Lung (tissue), 11 donors: ENCODE measurements at regions not wholly inside any gene's neighbourhood (a gene's known extent, or its start where the extent isn't known, plus 50 kb on each side); places are given as distances from the start of the nearest gene placed in this dataset.
A peak's percentile ranks its signal among the peaks of the same experiment; 100 is the strongest.

Experiments
- ATAC-seq: fragments of 200-7000 bp; cut with Tn5 transposase; one replicate; pipeline ENCODE4 v1.9.1; 2020; ENCODE audit warnings: moderate number of reproducible peaks; ENCODE audit not compliant: insufficient read depth, low FRiP score
- DNase-seq, 3 donors: peaks; one replicate each; pipeline ENCODE4 v3.0.0-alpha.2; 2013 to 2017
- H3K27ac ChIP-seq, 2 donors: one replicate each; pipeline ENCODE4 v1.5.1; 2013; ENCODE audit warnings: mild to moderate bottlenecking in 2 of 2, moderate library complexity in 2 of 2, control low read depth in 1 of 2, inconsistent platforms in 1 of 2, low read depth in 1 of 2, low read length in 1 of 2
- H3K27me3 ChIP-seq, 3 donors: one replicate each; pipeline ENCODE4 v1.5.1; 2013; ENCODE audit warnings: low read length in 2 of 3; ENCODE audit not compliant: control insufficient read depth in 3 of 3, insufficient read depth in 3 of 3
- H3K36me3 ChIP-seq, 4 donors: one replicate each; pipeline ENCODE4 v1.5.1; 2013; ENCODE audit warnings: low read length in 4 of 4, mild to moderate bottlenecking in 1 of 4, moderate library complexity in 1 of 4; ENCODE audit not compliant: control insufficient read depth in 4 of 4, insufficient read depth in 4 of 4
- H3K4me1 ChIP-seq, 5 donors: one replicate each; pipeline ENCODE4 v1.5.1; 2013; ENCODE audit warnings: low read length in 5 of 5, mild to moderate bottlenecking in 2 of 5, moderate library complexity in 1 of 5; ENCODE audit not compliant: control insufficient read depth in 5 of 5, insufficient read depth in 5 of 5
- H3K4me3 ChIP-seq: one replicate; pipeline ENCODE4 v1.5.1; 2013; ENCODE audit warnings: mild to moderate bottlenecking, control low read depth, moderate library complexity
- H3K9ac ChIP-seq, 2 donors: one replicate each; pipeline ENCODE4 v1.5.1; 2013; ENCODE audit warnings: low read length in 2 of 2, control low read depth in 1 of 2; ENCODE audit not compliant: insufficient read depth in 1 of 2
- H3K9me3 ChIP-seq, 4 donors: one replicate each; pipeline ENCODE4 v1.5.1; 2013; ENCODE audit warnings: low read length in 3 of 4, mild to moderate bottlenecking in 1 of 4, moderate library complexity in 1 of 4; ENCODE audit not compliant: control insufficient read depth in 4 of 4, insufficient read depth in 3 of 4
- WGBS, 2 donors: extraction: QIAGEN DNeasy Blood & Tissue Kit; methylation state at CpG; one replicate each; pipeline ENCODE4 v1.1.7; 2013; 5-methylcytosine and 5-hydroxymethylcytosine counted together
- TF ChIP-seq, protein P1 (sequence below): IDR thresholded peaks from 2 replicates; pipeline ENCODE4 v1.5.1; 2012; ENCODE audit warnings: mild to moderate bottlenecking; ENCODE audit errors: control extremely low read depth, extremely low read depth
- donor health status: control.
- donor health status: control.
- donor health status: Bipolar disorder and iron deficiency.
- donor health status: healthy.
- donor health status: DM: yes; HTN: yes; CAD: no.

DNA sequence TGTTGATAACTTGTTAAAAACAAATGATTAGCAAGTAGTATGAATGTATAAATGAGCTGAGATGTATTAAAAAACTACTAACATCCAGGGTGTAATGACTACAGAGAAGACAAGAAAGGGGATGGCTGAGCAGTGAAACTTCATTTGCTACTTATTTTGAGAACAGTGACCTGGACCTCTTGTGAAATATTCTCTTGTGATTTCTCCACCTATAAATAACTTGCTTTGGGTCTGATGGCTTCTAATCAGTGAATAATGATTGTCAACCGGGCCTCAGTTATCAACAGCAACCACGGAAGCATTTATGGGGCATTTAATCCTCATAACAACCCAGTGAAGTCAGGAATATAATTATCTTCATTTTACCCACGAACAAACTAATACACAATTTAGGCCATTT lies 154.2 kb upstream of the HAND2 start:
- peak overlapping the region in 1 of 2 donors; percentile 87 for H3K27ac ChIP-seq
- peaks cover 0 to 10% (median 0%) of the 10 kb centered on the region in 5 donors for H3K4me1 ChIP-seq
- DNase-seq (no peak), ATAC-seq (no peak)
- H3K27me3 ChIP-seq = no peaks in the 10 kb centered on the region
- WGBS, 2 donors = 65 to 67% methylated on average over 3 of the region's 3 CpGs
- H3K36me3 ChIP-seq = no peaks in the 10 kb centered on the region
- no peak overlapping the region for H3K4me3 ChIP-seq
- TF ChIP-seq, protein P1, sequence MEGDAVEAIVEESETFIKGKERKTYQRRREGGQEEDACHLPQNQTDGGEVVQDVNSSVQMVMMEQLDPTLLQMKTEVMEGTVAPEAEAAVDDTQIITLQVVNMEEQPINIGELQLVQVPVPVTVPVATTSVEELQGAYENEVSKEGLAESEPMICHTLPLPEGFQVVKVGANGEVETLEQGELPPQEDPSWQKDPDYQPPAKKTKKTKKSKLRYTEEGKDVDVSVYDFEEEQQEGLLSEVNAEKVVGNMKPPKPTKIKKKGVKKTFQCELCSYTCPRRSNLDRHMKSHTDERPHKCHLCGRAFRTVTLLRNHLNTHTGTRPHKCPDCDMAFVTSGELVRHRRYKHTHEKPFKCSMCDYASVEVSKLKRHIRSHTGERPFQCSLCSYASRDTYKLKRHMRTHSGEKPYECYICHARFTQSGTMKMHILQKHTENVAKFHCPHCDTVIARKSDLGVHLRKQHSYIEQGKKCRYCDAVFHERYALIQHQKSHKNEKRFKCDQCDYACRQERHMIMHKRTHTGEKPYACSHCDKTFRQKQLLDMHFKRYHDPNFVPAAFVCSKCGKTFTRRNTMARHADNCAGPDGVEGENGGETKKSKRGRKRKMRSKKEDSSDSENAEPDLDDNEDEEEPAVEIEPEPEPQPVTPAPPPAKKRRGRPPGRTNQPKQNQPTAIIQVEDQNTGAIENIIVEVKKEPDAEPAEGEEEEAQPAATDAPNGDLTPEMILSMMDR = no peak
- no peaks in the 10 kb centered on the region for H3K9me3 ChIP-seq
- no peak overlapping the region for H3K9ac ChIP-seq

DNA sequence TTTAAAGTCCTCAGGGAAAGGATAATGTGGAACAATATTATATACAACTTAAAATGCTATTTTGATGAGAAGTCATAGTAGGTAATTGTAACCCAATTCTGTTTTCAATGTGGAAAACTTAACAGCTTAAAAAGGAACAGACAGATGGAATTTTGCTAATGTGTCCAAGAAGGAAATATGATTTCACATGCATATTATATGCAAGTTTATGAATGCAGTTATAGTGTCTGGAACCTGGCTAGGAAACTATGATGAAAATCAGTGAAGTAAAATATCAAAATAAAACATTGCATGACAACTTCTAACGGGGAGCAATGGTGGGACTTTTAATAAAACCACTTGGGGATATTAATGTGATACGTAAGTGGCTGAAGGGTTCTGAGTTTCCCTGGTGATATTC lies 152.6 kb upstream of the HAND2 start:
- Histone ChIP-seq H3K9me3 (no peaks in the 10 kb centered on the region), H3K9ac (no peak overlapping the region), H3K36me3 (no peaks in the 10 kb centered on the region), H3K27me3 (no peaks in the 10 kb centered on the region), H3K4me3 (no peak overlapping the region), H3K4me1 (peaks cover 0 to 10% (median 0%) of the 10 kb centered on the region in 5 donors), H3K27ac (peak overlapping the region in 1 of 2 donors; percentile 40)
- ATAC-seq (no peak), DNase-seq (no peak)
- 84 to 87% methylated on average over 2 of the region's 2 CpGs for WGBS, 2 donors
- TF ChIP-seq, protein P1 = no peak

DNA sequence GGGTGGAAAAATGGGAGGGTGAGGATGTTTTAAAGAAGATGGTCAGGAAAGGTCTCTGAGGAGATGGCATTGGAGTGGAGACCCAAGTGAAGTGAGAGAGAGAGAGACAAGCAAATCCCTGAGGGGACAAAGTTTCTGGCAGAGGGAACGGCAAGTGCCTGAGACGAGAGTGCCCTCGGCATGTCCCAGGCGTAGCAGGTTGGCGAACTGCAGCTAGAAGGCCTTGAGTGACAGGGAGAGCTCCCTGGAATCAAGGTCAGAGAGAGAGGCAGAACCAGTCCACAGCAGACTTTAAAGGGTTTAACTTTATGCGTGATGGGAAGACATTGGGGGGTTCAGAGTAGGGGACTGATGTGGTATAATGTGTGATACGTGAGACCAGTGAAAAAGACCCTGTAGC lies 150.2 kb upstream of the HAND2 start:
- no peaks in the 10 kb centered on the region for H3K9me3 ChIP-seq
- no peaks in the 10 kb centered on the region for H3K27me3 ChIP-seq
- H3K36me3 ChIP-seq = no peaks in the 10 kb centered on the region
- TF ChIP-seq, protein P1 = no peak
- no peak overlapping the region for H3K9ac ChIP-seq
- no peak overlapping the region for H3K4me3 ChIP-seq
- peaks cover 0 to 10% (median 0%) of the 10 kb centered on the region in 5 donors for H3K4me1 ChIP-seq
- ATAC-seq (no peak), DNase-seq (no peak)
- WGBS, 2 donors = 72 to 86% methylated on average over 7 of the region's 7 CpGs
- H3K27ac ChIP-seq = peak overlapping the region in 1 of 2 donors; percentile 58

DNA sequence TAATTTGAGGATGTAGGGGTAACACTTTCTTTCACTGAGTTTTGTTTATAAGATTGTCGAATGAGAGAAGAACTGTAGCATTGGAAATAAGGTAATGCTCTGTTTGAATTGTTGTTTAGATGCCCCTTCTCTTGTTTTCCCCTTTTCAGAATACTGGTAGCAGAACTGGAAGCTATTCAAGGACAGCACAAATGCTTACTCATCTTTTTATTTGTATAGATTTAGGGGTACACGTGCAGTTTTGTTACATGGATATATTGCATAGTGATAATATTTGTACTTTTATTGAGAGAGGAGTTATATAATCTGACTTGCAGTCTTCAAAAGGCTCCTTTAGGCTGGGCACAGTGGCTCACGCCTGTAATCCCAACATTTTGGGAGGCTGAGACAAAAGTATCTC lies 145.4 kb upstream of the HAND2 start:
- TF ChIP-seq, protein P1 = no peak
- DNase-seq = no peak
- Histone ChIP-seq H3K27ac (no peak overlapping the region), H3K4me3 (no peak overlapping the region), H3K36me3 (no peaks in the 10 kb centered on the region), H3K9ac (no peak overlapping the region), H3K9me3 (no peaks in the 10 kb centered on the region), H3K4me1 (no peaks in the 10 kb centered on the region), H3K27me3 (no peaks in the 10 kb centered on the region)
- ATAC-seq = no peak
- WGBS, 2 donors = 68 to 84% methylated on average over 3 of the region's 3 CpGs
